Embryonic facial prominence (tissue), 1 donor: ENCODE measurements at regions not wholly inside any gene's neighbourhood (a gene's known extent, or its start where the extent isn't known, plus 50 kb on each side); places are given as distances from the start of the nearest gene placed in this dataset.

ENCODE experiments used
- DNase-seq: peaks from one replicate; pipeline ENCODE4 v3.0.0-alpha.2; 2016; ENCODE audit errors: extremely low spot score

DNA sequence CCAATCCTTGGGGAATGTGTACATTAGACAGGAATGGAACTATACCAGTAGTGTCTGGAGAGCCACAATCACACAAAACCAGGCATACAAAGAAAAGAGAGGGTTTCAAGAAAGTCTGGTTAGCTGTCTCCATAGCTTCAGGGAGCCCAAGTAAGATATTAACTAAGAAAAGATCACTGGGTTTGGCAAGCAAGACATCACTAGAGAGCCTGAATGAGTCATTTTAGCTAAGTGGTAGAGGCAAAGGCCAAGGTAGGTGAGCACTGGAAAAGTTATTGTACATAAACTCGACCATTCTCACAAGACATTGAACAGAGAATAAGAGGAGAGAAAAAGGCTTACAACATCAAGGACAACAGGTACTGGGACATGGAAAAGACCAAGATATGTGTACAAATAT is 143.8 kb upstream of the ARL4C start:
- DNase-seq: no peak

DNA sequence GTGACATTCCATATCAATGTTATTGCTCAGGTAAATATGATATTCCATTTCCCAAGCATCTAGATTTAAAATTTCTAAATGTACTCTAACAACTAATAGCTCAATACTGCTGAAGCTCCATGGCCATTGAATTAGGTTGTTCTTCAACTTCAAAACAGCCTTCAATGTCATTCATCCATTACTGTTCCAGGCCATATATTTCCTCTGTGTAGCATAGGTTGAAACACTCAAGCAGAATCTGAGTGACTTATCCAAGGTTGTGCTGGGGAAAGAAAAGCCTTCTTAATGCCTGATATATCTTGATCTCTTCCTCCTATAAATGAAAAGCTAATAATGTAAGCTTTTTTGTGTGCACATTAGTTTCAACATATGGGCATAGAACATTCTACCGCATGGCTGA is 142.1 kb upstream of the ARL4C start:
- no peak for DNase-seq

GRCh38 chr2:234635284-234635683 is 138.4 kb upstream of the ARL4C start:
- no peak for DNase-seq

- no peak for DNase-seq
These were observed 136.8 kb upstream of the ARL4C start for GRCh38 chr2:234633581-234634230.

DNA sequence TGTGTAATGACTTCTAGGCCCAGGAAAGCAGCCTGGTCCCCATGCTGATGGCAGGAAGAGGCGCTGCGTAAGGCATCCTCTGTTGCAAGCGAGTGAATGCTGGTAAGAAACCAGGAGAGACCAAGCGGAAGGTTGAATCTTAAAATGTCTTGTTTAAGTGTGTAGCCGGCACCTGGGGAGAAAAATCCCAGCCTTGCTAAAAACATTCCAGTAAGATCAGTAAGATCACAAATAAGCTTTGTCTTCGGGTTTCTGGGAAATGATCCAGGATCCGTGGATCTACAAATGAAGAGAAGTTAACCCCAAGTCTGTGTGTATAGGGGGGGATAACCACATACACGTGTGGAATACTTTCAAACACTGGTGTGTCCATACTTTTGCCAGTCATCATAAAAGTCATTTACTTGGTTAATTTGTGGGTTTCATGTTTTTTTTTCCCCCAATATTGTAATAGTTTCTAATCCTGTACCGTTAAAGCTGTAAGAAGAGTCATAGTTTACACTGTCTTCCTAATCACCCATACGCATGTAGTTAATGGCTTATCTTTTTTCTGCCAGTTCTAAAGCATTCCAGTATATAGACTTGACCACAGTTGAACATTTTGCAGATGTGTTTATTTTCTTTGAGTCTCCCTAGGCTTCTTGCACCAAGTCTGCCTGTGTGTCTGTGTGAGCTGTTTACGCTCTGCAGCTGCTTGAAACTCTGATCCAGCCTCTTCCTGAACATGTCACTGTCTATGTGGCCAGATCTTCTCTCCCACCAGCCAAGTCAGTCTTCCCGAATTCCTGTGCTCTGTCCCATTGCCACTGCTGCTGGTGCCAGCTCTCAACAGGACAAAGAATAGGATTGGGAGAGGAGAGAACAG is 135.9 kb upstream of the ARL4C start:
- no peak for DNase-seq

- no peak for DNase-seq
These were observed 135.0 kb upstream of the ARL4C start for GRCh38 chr2:234631646-234632514.

DNA sequence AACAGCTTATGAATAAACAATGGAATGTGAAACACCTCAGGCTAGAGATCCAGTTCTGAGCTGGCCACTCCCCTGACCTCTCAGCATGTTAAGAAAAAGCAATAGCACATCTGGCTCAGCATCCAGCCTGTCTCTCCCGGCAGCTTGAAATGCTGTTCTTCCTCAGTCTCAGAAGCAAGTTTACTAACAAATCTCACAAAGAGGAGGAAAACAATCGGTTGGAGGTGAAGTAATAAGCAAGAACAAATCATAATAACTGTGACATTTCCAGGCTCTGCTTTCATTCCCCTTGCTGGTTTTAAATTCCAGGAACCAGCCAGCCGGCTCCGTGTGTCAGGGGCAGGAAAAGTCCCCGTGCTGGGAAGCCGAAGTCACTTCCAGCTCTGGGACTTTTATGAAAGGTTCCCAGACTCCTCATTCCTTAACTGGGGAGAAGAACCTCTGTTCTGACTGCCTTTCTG is 133.9 kb upstream of the ARL4C start:
- DNase-seq: no peak

GRCh38 chr2:234629596-234629995 is 132.7 kb upstream of the ARL4C start:
- no peak for DNase-seq

DNA sequence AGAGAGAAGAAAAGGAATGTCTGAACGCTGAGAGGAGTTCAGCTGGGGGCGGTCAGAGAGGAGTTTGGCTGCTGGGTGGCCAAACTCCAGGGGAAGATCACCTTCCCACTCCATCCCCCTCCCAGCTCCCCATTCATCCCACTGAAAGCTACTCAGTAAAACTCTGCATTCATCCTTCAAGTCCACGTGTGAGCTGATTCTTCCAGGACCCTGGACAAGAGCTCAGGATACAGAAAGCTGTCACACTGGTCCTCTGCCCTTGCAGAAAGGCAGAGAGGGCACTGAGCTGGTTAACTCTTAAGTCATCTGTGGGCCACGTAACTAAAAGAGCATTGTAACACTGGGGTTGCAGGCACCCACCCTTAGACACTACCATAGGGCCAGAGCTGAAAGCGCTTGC is 132.1 kb upstream of the ARL4C start:
- DNase-seq: no peak

- DNase-seq: no peak
These were observed 130.4 kb upstream of the ARL4C start for GRCh38 chr2:234627308-234627707.

- no peak for DNase-seq
These were observed 129.8 kb upstream of the ARL4C start for GRCh38 chr2:234626566-234627130.

DNA sequence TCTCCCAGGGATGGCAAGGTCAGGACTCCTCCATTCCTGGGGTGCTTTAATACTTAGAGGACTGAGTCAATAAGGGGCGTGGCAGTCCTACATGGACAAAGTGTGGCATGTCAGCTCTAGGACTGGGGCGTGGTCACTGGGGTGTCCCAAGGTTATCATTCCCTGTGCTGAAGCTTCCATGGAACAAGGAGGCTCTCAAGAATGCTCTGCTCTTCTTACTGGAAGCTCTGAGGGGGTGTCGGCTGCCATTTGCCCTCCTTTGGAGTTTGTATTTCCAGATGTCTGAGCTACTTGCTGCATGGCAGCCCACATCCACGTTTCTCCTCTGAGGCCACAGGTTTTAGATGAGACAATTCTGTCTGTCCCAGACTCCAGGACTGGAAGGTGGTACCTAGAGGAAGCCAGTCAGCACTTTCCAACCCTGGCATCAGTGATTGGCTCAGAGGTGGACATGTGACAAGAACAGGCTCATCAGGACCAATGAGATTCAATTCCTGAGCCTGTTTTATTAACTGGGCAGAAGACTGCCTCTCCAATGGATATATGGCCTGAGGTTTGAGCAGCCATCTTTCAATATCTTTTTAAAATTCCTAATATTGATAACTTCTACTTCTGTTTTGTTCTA is 128.9 kb upstream of the ARL4C start:
- no peak for DNase-seq

DNA sequence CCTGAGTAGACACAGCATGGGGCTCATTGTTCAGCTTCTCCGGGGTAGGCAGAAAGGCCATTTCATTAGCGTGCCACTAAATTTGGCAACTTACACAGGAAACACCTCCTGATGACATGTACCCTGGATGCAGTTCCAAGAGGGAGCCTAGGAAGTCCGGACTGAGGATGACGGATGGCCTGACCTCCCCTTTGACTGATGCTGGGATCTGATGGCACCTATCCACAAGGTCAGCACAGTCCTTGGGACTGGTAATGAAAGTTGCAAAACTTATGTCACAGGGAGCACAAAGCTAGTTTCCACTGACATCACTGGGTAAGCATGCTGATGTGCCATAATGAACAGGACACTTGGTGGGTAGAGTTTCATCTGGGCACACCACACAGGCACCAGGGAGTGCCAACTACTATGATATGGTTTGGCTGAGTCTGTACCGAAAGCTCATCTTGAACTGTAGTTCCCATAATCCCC is 126.7 kb upstream of the ARL4C start:
- no peak for DNase-seq

- DNase-seq: no peak
These were observed 124.2 kb upstream of the ARL4C start for GRCh38 chr2:234621120-234621519.

DNA sequence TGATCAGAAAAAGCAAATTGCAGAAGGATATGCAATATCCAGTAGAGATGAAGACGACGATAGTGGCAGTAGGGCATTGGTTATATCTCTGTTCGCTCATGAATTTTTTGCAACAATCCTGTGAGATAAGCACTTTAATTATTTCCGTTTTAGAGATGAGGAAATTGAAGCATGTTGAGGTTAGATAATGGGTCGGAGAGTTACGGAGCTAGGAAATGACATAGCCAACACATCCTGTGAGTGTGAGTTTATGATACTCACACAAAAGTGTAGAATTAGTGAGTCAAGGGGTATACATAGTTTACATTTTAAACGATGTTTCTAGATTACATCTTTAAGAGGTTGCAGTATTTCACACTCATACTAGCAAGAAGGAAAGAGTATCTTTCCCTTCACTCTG is 123.1 kb upstream of the ARL4C start:
- DNase-seq: no peak

DNA sequence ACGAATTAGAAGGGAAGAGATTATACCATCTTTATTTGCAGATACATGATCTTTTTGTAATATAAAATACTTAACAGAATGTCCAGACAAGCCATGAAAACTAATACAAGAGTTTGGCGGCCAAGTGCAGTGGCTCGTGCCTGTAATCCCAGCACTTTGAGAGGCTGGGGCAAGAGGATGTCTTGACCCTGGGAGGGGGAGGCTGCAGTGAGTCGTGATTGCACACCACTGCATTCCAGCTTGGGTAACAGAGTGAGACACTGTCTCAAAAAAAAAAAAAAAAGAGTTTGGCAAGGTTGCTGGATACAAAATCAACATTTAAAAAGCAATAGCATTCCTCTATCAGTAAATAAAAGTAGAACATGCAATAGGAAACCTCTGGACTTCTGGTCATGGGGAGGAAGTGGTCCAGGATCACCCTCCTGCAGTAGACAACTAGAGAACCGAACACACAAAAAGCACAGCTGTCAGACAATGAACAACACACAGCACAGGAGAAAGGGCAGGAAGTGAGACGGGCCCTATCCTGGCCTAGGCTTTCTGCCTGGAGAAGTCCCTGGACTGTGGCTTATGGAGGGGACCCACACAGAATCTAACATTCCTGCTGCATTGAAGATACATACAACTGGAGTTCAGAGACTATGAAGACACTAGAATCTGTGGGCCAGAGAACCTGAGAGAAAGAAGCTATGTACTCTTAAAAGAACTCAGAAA is 118.9 kb upstream of the ARL4C start:
- no peak for DNase-seq

- no peak for DNase-seq
These were observed 114.3 kb upstream of the ARL4C start for GRCh38 chr2:234611209-234611608.

GRCh38 chr2:234608946-234609345 is 112.1 kb upstream of the ARL4C start:
- DNase-seq: no peak

GRCh38 chr2:234607691-234608090 is 110.8 kb upstream of the ARL4C start:
- no peak for DNase-seq

GRCh38 chr2:234606896-234607295 is 110.0 kb upstream of the ARL4C start:
- no peak for DNase-seq

- no peak for DNase-seq
These were observed 106.7 kb upstream of the ARL4C start for GRCh38 chr2:234603619-234604018.
